GM12865 (cell line): ENCODE measurements at regions not wholly inside any gene's neighbourhood (a gene's known extent, or its start where the extent isn't known, plus 50 kb on each side); places are given as distances from the start of the nearest gene placed in this dataset.

Experiments
- DNase-seq: peaks from one replicate; pipeline ENCODE4 v3.0.0; 2010; ENCODE audit warnings: low read depth
- H3K4me3 ChIP-seq: 2 replicates; pipeline ENCODE4 v1.5.1; 2011; ENCODE audit warnings: mild to moderate bottlenecking, low read depth, low read length, control low read depth
- CTCF ChIP-seq: IDR thresholded peaks from 2 replicates; pipeline ENCODE4 v1.5.1; 2011; ENCODE audit warnings: low read length, control low read depth, low read depth, inconsistent platforms; ENCODE audit not compliant: insufficient read depth; ENCODE audit errors: missing control alignments

- DNase-seq, result no peak
- H3K4me3 ChIP-seq, result no peak overlapping the region
- no peak for TF ChIP-seq CTCF
These were observed 251.2 kb upstream of the SALL1 start for GRCh38 chr16:51402298-51402697.

DNA sequence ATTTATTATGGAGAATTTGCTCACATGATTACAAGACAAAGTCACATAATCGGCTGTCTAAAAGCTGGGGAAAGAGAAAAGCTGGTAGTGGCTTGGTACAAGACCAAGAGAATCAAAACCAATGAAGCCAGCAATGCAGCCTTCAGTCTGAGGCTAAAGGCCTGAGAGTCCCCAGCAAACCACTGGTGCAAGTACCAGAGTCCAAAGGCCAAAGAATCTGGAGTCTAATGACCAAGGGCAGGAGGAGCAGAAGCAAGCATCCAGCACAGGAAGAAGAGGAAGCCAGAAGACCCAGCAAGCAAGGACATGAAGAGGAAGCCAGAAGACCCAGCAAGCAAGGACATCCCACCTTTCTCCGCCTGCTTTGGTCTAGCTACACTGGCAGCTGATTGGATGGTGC, 250.6 kb upstream of the SALL1 start:
- H3K4me3 ChIP-seq, result no peak overlapping the region
- no peak for TF ChIP-seq CTCF
- no peak for DNase-seq

GRCh38 chr16:51399908-51400670, 249.0 kb upstream of the SALL1 start:
- no peak for DNase-seq
- no peak for TF ChIP-seq CTCF
- H3K4me3 ChIP-seq, result no peak overlapping the region

DNA sequence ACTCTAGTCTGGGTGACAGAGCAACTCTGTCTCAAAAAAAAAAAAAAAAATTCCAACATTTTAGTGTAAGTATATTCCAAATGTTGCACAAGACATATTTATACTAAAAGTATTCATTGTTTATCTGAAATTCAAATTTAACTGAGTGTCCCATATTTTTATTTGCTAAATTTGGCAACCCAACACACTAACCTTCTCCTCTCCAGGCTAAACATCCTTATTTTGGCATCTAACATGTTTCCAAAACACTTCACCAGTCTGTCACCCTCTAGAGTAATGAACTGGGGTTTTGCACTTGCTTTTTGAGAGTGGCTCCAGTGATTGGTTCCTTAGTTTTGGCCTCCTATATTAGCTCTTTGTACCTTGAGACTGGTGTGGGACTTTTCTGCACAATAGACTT, 243.4 kb upstream of the SALL1 start:
- H3K4me3 ChIP-seq, result no peak overlapping the region
- DNase-seq, result no peak
- TF ChIP-seq CTCF, result no peak

GRCh38 chr16:51393381-51394005, 242.4 kb upstream of the SALL1 start:
- no peak for TF ChIP-seq CTCF
- DNase-seq, result no peak
- H3K4me3 ChIP-seq, result no peak overlapping the region

DNA sequence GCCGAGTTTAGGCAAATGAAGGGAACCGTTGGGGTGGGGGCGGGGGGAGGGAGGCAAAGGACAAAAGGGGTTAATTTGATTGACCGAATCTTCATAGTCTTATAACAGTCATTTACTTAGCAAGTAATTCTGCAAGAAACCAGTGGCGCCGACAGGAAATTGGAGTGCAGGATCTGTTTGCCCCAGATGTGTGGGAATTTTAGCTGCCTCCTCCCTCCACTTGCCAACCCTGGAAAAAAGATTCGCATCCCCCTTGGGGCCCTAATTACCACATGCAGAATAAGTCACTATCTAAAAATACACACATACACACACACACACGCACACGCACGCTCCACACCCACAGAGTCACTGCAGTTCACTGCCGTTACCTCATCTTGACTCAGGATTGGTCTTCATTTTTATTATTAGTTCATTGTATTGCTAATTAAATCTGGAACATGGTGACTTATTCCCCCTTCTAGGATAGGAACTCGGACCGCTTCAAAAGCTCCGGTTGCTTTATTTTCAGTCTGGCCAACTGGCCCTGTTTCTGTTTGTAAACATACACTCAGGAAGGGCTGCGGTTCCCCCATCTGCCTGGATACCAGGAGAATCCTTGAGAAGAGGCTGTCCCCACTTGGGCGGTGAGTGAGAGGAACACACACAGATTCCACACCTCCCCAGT, 241.6 kb upstream of the SALL1 start:
- H3K4me3 ChIP-seq, result no peak overlapping the region
- no peak for TF ChIP-seq CTCF
- DNase-seq, result no peak
